WI38 (cell line): ENCODE measurements at regions not wholly inside any gene's neighbourhood (a gene's known extent, or its start where the extent isn't known, plus 50 kb on each side); places are given as distances from the start of the nearest gene placed in this dataset.

ENCODE experiments used
- H3K4me3 ChIP-seq: 2 replicates; pipeline ENCODE4 v1.5.1; 2011; ENCODE audit warnings: low read depth, mild to moderate bottlenecking, control low read depth, low read length
- CTCF ChIP-seq: IDR thresholded peaks from 2 replicates; pipeline ENCODE4 v1.5.1; 2012; ENCODE audit warnings: low read depth, mild to moderate bottlenecking, control low read depth, low read length

- no peak for TF ChIP-seq CTCF
- no peak overlapping the region for H3K4me3 ChIP-seq
These were observed 419.8 kb upstream of the TRIB2 start for GRCh38 chr2:12296915-12297314.

GRCh38 chr2:12298352-12298751 lies 418.4 kb upstream of the TRIB2 start:
- TF ChIP-seq CTCF = no peak
- H3K4me3 ChIP-seq = no peak overlapping the region

- no peak overlapping the region for H3K4me3 ChIP-seq
These were observed 417.3 kb upstream of the TRIB2 start for GRCh38 chr2:12299431-12299830.

GRCh38 chr2:12300019-12300602 lies 416.6 kb upstream of the TRIB2 start:
- H3K4me3 ChIP-seq = no peak overlapping the region
- TF ChIP-seq CTCF = no peak

More at GRCh38 chr2:12299431-12299830, 417.3 kb upstream of the TRIB2 start:
- TF ChIP-seq CTCF = no peak

GRCh38 chr2:12300927-12301326 lies 415.8 kb upstream of the TRIB2 start:
- TF ChIP-seq CTCF = no peak

GRCh38 chr2:12302140-12302539 lies 414.6 kb upstream of the TRIB2 start:
- no peak overlapping the region for H3K4me3 ChIP-seq
- TF ChIP-seq CTCF = no peak

More at GRCh38 chr2:12300927-12301326, 415.8 kb upstream of the TRIB2 start:
- H3K4me3 ChIP-seq = no peak overlapping the region

GRCh38 chr2:12302691-12303090 lies 414.0 kb upstream of the TRIB2 start:
- no peak for TF ChIP-seq CTCF
- no peak overlapping the region for H3K4me3 ChIP-seq
